ENCODE measurements at regions not wholly inside any gene's neighbourhood (a gene's known extent, or its start where the extent isn't known, plus 50 kb on each side); places are given as distances from the start of the nearest gene placed in this dataset.
"Not testable (repeated sequence)": the region's sequence is repeated elsewhere in the genome, so short reads cannot be mapped to it uniquely, and the experiment has no call there.

GRCh38 chr19:27971071-27971470 lies 1241.9 kb downstream of the UQCRFS1 start:
- DNase-seq = no peak

GRCh38 chr19:27966390-27966816 lies 1246.5 kb downstream of the UQCRFS1 start:
- DNase-seq = peak; percentile 2

- DNase-seq = no peak
These were observed 1248.8 kb downstream of the UQCRFS1 start for GRCh38 chr19:27964185-27964584.

GRCh38 chr19:27962264-27962663 lies 1250.7 kb downstream of the UQCRFS1 start:
- no peak for DNase-seq

- no peak for DNase-seq
These were observed 1257.2 kb downstream of the UQCRFS1 start for GRCh38 chr19:27955485-27956480.

- DNase-seq = not testable (repeated sequence)
These were observed 1270.3 kb downstream of the UQCRFS1 start for GRCh38 chr19:27942607-27943006.

GRCh38 chr19:27936139-27936538 lies 1276.8 kb downstream of the UQCRFS1 start:
- no peak for DNase-seq

GRCh38 chr19:27935669-27936068 lies 1277.3 kb downstream of the UQCRFS1 start:
- DNase-seq = no peak

GRCh38 chr19:27929399-27929798 lies 1283.6 kb downstream of the UQCRFS1 start:
- no peak for DNase-seq

GRCh38 chr19:27925202-27925601 lies 1287.7 kb downstream of the UQCRFS1 start:
- no peak for DNase-seq

GRCh38 chr19:27922970-27923369 lies 1290.0 kb downstream of the UQCRFS1 start:
- no peak for DNase-seq

GRCh38 chr19:27920774-27921173 lies 1292.2 kb downstream of the UQCRFS1 start:
- DNase-seq = no peak

- no peak for DNase-seq
These were observed 1294.1 kb downstream of the UQCRFS1 start for GRCh38 chr19:27918818-27919217.

GRCh38 chr19:27911122-27911898 lies 1301.6 kb downstream of the UQCRFS1 start:
- DNase-seq = no peak

GRCh38 chr19:27909861-27910260 lies 1303.1 kb downstream of the UQCRFS1 start:
- no peak for DNase-seq

- no peak for DNase-seq
These were observed 1303.6 kb downstream of the UQCRFS1 start for GRCh38 chr19:27909185-27909840.

- DNase-seq = no peak
These were observed 1306.9 kb downstream of the UQCRFS1 start for GRCh38 chr19:27906081-27906480.

GRCh38 chr19:27905074-27905473 lies 1307.9 kb downstream of the UQCRFS1 start:
- no peak for DNase-seq

- no peak for DNase-seq
These were observed 1311.9 kb downstream of the UQCRFS1 start for GRCh38 chr19:27901078-27901477.

GRCh38 chr19:27896091-27896490 lies 1316.9 kb downstream of the UQCRFS1 start:
- DNase-seq = no peak

GRCh38 chr19:27894906-27895754 lies 1317.8 kb downstream of the UQCRFS1 start:
- DNase-seq = no peak

GRCh38 chr19:27892500-27892899 lies 1320.5 kb downstream of the UQCRFS1 start:
- no peak for DNase-seq
